Liver (tissue), 8 donors: ENCODE measurements at regions not wholly inside any gene's neighbourhood (a gene's known extent, or its start where the extent isn't known, plus 50 kb on each side); places are given as distances from the start of the nearest gene placed in this dataset.

ENCODE experiments used
- DNase-seq: peaks from one replicate; pipeline ENCODE4 v3.0.0-alpha.2; 2017; ENCODE audit warnings: low spot score
- H3K27ac ChIP-seq, 2 donors: one replicate each; pipeline ENCODE4 v1.7.0; 2013; ENCODE audit warnings: inconsistent platforms in 2 of 2, low read length in 2 of 2, control low read depth in 1 of 2, low read depth in 1 of 2, mild to moderate bottlenecking in 1 of 2
- H3K27me3 ChIP-seq, 4 donors: one replicate each; pipeline versions ENCODE4 v1.6.1 to v1.7.0; 2013; ENCODE audit warnings: low read length in 3 of 4, inconsistent platforms in 1 of 4, mild to moderate bottlenecking in 1 of 4, moderate library complexity in 1 of 4; ENCODE audit not compliant: control insufficient read depth in 4 of 4, insufficient read depth in 4 of 4
- H3K36me3 ChIP-seq, 4 donors: one replicate each; pipeline versions ENCODE4 v1.6.1 to v1.7.0; 2013; ENCODE audit warnings: low read length in 3 of 4, mild to moderate bottlenecking in 3 of 4, low read depth in 1 of 4, moderate library complexity in 1 of 4; ENCODE audit not compliant: control insufficient read depth in 4 of 4, insufficient read depth in 3 of 4
- H3K4me1 ChIP-seq, 4 donors: one replicate each; pipeline versions ENCODE4 v1.6.1 to v1.7.0; 2013; ENCODE audit warnings: low read length in 3 of 4, mild to moderate bottlenecking in 3 of 4, moderate library complexity in 1 of 4; ENCODE audit not compliant: control insufficient read depth in 4 of 4, insufficient read depth in 4 of 4
- H3K4me3 ChIP-seq, 3 donors: one replicate each; pipeline versions ENCODE4 v1.6.1 to v1.7.0; 2013; ENCODE audit warnings: low read length in 3 of 3, control low read depth in 1 of 3, low read depth in 1 of 3, mild to moderate bottlenecking in 1 of 3
- H3K9ac ChIP-seq, 2 donors: one replicate each; pipeline ENCODE4 v1.7.0; 2013; ENCODE audit warnings: low read length in 2 of 2, mild to moderate bottlenecking in 2 of 2, moderate library complexity in 2 of 2, control low read depth in 1 of 2, low read depth in 1 of 2
- H3K9me3 ChIP-seq, 4 donors: one replicate each; pipeline versions ENCODE4 v1.6.1 to v1.7.0; 2013; ENCODE audit warnings: low read length in 3 of 4; ENCODE audit not compliant: control insufficient read depth in 4 of 4
- EGR1 ChIP-seq, 2 donors: IDR thresholded peaks; 2 replicates each; pipeline ENCODE4 v1.6.1; 2016 to 2018; ENCODE audit warnings: antibody characterized with exemption in 2 of 2, low read depth in 2 of 2
- FOXA1 ChIP-seq: IDR thresholded peaks from 2 replicates; pipeline ENCODE4 v1.6.1; 2016; ENCODE audit warnings: antibody characterized with exemption
- FOXA2 ChIP-seq: IDR thresholded peaks from 2 replicates; pipeline ENCODE4 v1.6.1; 2016; ENCODE audit warnings: antibody characterized with exemption
- GABPA ChIP-seq, 2 donors: IDR thresholded peaks in 1 of 2; conservative IDR thresholded peaks in 1 of 2; 2 replicates each; pipeline ENCODE4 v1.6.1; 2016; ENCODE audit warnings: antibody characterized with exemption in 2 of 2, mild to moderate bottlenecking in 1 of 2, moderate library complexity in 1 of 2
- HNF4A ChIP-seq, 2 donors: conservative IDR thresholded peaks; 2 replicates each; pipeline ENCODE4 v1.6.1; 2016; ENCODE audit warnings: antibody characterized with exemption in 2 of 2, mild to moderate bottlenecking in 2 of 2
- HNF4G ChIP-seq: IDR thresholded peaks from 2 replicates; pipeline ENCODE4 v1.6.1; 2016; ENCODE audit warnings: antibody characterized with exemption
- JUND ChIP-seq, 2 donors: IDR thresholded peaks; 2 replicates each; pipeline ENCODE4 v1.6.1; 2016; ENCODE audit warnings: antibody characterized with exemption in 2 of 2
- NR2F2 ChIP-seq: IDR thresholded peaks from 2 replicates; pipeline ENCODE4 v1.6.1; 2016; ENCODE audit warnings: antibody characterized with exemption
- RAD21 ChIP-seq, 2 donors: IDR thresholded peaks; 2 replicates each; pipeline ENCODE4 v1.6.1; 2016; ENCODE audit warnings: antibody characterized with exemption in 2 of 2, mild to moderate bottlenecking in 2 of 2
- RXRA ChIP-seq, 2 donors: IDR thresholded peaks; 2 replicates each; pipeline ENCODE4 v1.6.1; 2017 to 2018; ENCODE audit warnings: antibody characterized with exemption in 2 of 2, mild to moderate bottlenecking in 1 of 2
- SP1 ChIP-seq: IDR thresholded peaks from 2 replicates; pipeline ENCODE4 v1.6.1; 2018; ENCODE audit warnings: antibody characterized with exemption, mild to moderate bottlenecking
- TAF1 ChIP-seq: conservative IDR thresholded peaks from 2 replicates; pipeline ENCODE4 v1.6.1; 2016; ENCODE audit warnings: antibody characterized with exemption, mild to moderate bottlenecking
- YY1 ChIP-seq: IDR thresholded peaks from 2 replicates; pipeline ENCODE4 v1.6.1; 2016; ENCODE audit warnings: antibody characterized with exemption, mild to moderate bottlenecking
- WGBS: extraction: QIAGEN DNeasy Blood & Tissue Kit; methylation state at CpG from one replicate; pipeline ENCODE4 v1.1.7; 2013; 5-methylcytosine and 5-hydroxymethylcytosine counted together
- TF ChIP-seq, protein P1 (sequence below): IDR thresholded peaks from 2 replicates; pipeline ENCODE4 v1.6.1; 2016; ENCODE audit warnings: antibody characterized with exemption
- TF ChIP-seq, protein P2 (sequence below): IDR thresholded peaks from 2 replicates; pipeline ENCODE4 v1.6.1; 2016; ENCODE audit warnings: antibody characterized with exemption
- TF ChIP-seq, protein P3 (sequence below): fragments of 150-350 bp; IDR thresholded peaks from 2 replicates; pipeline ENCODE4 v1.5.1; 2017; ENCODE audit warnings: improper control_type of control experiment, low read depth, low read length; ENCODE audit not compliant: missing input control
- TF ChIP-seq, protein P4 (sequence below): IDR thresholded peaks from 2 replicates; pipeline ENCODE4 v1.6.1; 2016; ENCODE audit warnings: antibody characterized with exemption
- TF ChIP-seq, protein P5 (sequence below): IDR thresholded peaks from 2 replicates; pipeline ENCODE4 v1.6.1; 2016; ENCODE audit warnings: antibody characterized with exemption, mild to moderate bottlenecking
- donor health status: healthy.
- donor health status: healthy.
- donor health status: healthy.
- donor health status: healthy.
- donor health status: healthy.

DNA sequence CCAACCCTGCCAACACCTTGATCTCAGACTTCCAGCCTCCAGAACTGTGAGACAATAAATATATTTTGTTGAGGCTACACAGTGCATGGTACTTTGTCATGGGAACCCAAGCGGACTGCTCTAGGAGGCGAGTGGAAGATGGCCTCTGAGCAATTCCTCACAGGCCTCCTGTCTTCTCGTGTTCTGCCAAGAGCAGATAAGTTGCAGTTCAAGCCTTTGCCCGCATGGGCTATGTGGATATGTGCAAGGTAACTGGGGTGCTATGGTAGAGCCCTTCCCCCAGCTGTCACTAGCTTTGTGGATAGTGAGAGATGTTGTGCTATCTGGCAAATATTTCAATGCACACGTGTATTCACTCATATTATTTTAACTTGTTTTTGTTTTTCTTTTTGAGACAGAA is 156.0 kb upstream of the BCOR start (continued):
- TF ChIP-seq, protein P1, sequence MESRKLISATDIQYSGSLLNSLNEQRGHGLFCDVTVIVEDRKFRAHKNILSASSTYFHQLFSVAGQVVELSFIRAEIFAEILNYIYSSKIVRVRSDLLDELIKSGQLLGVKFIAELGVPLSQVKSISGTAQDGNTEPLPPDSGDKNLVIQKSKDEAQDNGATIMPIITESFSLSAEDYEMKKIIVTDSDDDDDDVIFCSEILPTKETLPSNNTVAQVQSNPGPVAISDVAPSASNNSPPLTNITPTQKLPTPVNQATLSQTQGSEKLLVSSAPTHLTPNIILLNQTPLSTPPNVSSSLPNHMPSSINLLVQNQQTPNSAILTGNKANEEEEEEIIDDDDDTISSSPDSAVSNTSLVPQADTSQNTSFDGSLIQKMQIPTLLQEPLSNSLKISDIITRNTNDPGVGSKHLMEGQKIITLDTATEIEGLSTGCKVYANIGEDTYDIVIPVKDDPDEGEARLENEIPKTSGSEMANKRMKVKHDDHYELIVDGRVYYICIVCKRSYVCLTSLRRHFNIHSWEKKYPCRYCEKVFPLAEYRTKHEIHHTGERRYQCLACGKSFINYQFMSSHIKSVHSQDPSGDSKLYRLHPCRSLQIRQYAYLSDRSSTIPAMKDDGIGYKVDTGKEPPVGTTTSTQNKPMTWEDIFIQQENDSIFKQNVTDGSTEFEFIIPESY: no peak
- TF ChIP-seq HNF4G (no peak), FOXA2 (no peak)

DNA sequence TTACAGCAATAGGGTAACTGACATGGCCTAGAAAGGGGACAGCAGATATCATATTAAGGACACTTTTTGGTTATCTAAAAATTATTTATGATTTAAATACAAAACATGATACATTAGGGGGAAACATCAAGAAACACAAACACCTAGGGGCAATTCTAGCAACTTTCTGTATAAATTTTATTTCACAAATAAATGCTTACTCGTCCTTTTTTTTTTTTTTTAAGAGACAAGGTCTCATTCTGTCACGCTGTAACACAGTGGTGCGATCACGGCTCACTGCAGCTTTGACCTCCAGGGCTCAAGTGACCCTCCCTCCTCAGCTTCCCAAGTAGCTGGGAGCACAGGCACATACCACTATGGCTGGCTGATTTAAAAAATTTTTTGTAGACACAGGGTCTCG is 151.8 kb upstream of the BCOR start:
- no peak for DNase-seq
- Histone ChIP-seq H3K27me3 (peaks cover 0 to 5% (median 0%) of the 10 kb centered on the region in 4 donors), H3K4me1 (no peaks in the 10 kb centered on the region), H3K27ac (no peak overlapping the region), H3K36me3 (no peaks in the 10 kb centered on the region), H3K9ac (no peak overlapping the region), H3K9me3 (no peaks in the 10 kb centered on the region), H3K4me3 (no peak overlapping the region)
- WGBS: 83% methylated on average over 5 of the region's 5 CpGs
- TF ChIP-seq FOXA2 (no peak), TAF1 (no peak), HNF4A (conservative IDR thresholded peaks at IDR 0.05) (no peak), NR2F2 (no peak), SP1 (no peak), YY1 (no peak), HNF4G (no peak), EGR1 (IDR thresholded peaks at IDR 0.05; ENCODE audit: low read depth in 2 of 2) (no peak)

DNA sequence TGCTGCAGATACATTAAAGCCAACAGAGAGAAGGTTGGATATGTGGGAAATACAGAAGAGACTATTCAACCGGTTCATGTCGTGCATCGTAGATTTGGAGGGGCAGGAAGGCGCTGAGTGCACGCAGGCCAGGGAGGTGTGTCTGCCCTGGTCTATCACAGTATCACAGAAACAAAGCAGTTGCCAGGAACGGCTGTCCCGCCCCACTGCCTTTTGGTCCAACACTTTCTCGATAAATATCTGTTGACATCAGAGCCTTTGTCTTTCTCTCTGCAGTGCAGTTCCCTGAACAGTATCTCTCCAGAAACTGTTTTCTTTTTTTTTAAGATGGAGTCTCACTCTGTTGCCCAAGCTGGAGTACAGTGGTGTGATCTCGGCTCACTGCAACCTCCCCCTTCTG is 151.1 kb upstream of the BCOR start:
- H3K9ac ChIP-seq: no peak overlapping the region
- no peak for DNase-seq
- 60% methylated on average over 9 of the region's 9 CpGs for WGBS
- no peaks in the 10 kb centered on the region for H3K36me3 ChIP-seq
- no peak overlapping the region for H3K4me3 ChIP-seq
- no peak overlapping the region for H3K27ac ChIP-seq
- no peak for TF ChIP-seq HNF4A (conservative IDR thresholded peaks at IDR 0.05)
- TF ChIP-seq FOXA1: no peak
- TF ChIP-seq, protein P2, sequence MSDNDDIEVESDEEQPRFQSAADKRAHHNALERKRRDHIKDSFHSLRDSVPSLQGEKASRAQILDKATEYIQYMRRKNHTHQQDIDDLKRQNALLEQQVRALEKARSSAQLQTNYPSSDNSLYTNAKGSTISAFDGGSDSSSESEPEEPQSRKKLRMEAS: no peak
- no peak for TF ChIP-seq EGR1 (IDR thresholded peaks at IDR 0.05; ENCODE audit: low read depth in 2 of 2)
- no peak for TF ChIP-seq SP1
- no peak for TF ChIP-seq NR2F2
- TF ChIP-seq, protein P3, sequence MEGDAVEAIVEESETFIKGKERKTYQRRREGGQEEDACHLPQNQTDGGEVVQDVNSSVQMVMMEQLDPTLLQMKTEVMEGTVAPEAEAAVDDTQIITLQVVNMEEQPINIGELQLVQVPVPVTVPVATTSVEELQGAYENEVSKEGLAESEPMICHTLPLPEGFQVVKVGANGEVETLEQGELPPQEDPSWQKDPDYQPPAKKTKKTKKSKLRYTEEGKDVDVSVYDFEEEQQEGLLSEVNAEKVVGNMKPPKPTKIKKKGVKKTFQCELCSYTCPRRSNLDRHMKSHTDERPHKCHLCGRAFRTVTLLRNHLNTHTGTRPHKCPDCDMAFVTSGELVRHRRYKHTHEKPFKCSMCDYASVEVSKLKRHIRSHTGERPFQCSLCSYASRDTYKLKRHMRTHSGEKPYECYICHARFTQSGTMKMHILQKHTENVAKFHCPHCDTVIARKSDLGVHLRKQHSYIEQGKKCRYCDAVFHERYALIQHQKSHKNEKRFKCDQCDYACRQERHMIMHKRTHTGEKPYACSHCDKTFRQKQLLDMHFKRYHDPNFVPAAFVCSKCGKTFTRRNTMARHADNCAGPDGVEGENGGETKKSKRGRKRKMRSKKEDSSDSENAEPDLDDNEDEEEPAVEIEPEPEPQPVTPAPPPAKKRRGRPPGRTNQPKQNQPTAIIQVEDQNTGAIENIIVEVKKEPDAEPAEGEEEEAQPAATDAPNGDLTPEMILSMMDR: no peak
- TF ChIP-seq RAD21 (IDR thresholded peaks at IDR 0.05): no peak
- TF ChIP-seq, protein P4, sequence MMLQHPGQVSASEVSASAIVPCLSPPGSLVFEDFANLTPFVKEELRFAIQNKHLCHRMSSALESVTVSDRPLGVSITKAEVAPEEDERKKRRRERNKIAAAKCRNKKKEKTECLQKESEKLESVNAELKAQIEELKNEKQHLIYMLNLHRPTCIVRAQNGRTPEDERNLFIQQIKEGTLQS: no peak
- TF ChIP-seq, protein P1: no peak
- no peak for TF ChIP-seq JUND (IDR thresholded peaks at IDR 0.05)
- TF ChIP-seq, protein P5, sequence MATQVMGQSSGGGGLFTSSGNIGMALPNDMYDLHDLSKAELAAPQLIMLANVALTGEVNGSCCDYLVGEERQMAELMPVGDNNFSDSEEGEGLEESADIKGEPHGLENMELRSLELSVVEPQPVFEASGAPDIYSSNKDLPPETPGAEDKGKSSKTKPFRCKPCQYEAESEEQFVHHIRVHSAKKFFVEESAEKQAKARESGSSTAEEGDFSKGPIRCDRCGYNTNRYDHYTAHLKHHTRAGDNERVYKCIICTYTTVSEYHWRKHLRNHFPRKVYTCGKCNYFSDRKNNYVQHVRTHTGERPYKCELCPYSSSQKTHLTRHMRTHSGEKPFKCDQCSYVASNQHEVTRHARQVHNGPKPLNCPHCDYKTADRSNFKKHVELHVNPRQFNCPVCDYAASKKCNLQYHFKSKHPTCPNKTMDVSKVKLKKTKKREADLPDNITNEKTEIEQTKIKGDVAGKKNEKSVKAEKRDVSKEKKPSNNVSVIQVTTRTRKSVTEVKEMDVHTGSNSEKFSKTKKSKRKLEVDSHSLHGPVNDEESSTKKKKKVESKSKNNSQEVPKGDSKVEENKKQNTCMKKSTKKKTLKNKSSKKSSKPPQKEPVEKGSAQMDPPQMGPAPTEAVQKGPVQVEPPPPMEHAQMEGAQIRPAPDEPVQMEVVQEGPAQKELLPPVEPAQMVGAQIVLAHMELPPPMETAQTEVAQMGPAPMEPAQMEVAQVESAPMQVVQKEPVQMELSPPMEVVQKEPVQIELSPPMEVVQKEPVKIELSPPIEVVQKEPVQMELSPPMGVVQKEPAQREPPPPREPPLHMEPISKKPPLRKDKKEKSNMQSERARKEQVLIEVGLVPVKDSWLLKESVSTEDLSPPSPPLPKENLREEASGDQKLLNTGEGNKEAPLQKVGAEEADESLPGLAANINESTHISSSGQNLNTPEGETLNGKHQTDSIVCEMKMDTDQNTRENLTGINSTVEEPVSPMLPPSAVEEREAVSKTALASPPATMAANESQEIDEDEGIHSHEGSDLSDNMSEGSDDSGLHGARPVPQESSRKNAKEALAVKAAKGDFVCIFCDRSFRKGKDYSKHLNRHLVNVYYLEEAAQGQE: no peak
- no peak for TF ChIP-seq GABPA (IDR thresholded peaks at IDR 0.05 in 1 of 2, conservative IDR thresholded peaks at IDR 0.05 in 1 of 2)
- no peak for TF ChIP-seq RXRA (IDR thresholded peaks at IDR 0.05)
- no peak for TF ChIP-seq HNF4G
- no peak for TF ChIP-seq YY1
- TF ChIP-seq FOXA2: no peak
- no peak for TF ChIP-seq TAF1
- peaks cover 0 to 5% (median 0%) of the 10 kb centered on the region in 4 donors for H3K27me3 ChIP-seq
- H3K9me3 ChIP-seq: no peaks in the 10 kb centered on the region
- H3K4me1 ChIP-seq: no peaks in the 10 kb centered on the region
